WERI-Rb-1 (cell line): ENCODE measurements at regions not wholly inside any gene's neighbourhood (a gene's known extent, or its start where the extent isn't known, plus 50 kb on each side); places are given as distances from the start of the nearest gene placed in this dataset.

Experiments used
- DNase-seq: peaks from one replicate; pipeline ENCODE4 v3.0.0-alpha.2; 2020
- H3K27ac ChIP-seq: fragments of 250-450 bp; sonication (Bioruptor Pico); 2 replicates; pipeline ENCODE4 v1.5.1; 2020; ENCODE audit warnings: mild to moderate bottlenecking, moderate library complexity
- H3K27me3 ChIP-seq: fragments of 250-450 bp; sonication (Bioruptor Pico); 2 replicates; pipeline ENCODE4 v1.5.1; 2021; ENCODE audit warnings: mild to moderate bottlenecking, low read depth, moderate library complexity; ENCODE audit not compliant: insufficient read depth, severe bottlenecking
- H3K36me3 ChIP-seq: fragments of 250-450 bp; sonication (Bioruptor Pico); 2 replicates; pipeline ENCODE4 v1.5.1; 2020; ENCODE audit warnings: mild to moderate bottlenecking, moderate library complexity
- H3K4me3 ChIP-seq: 2 replicates; pipeline ENCODE4 v1.5.1; 2011; ENCODE audit warnings: low read depth, mild to moderate bottlenecking, control low read depth, low read length
- H3K9me3 ChIP-seq: fragments of 250-450 bp; sonication (Bioruptor Pico); 2 replicates; pipeline ENCODE4 v1.5.1; 2021; ENCODE audit warnings: mild to moderate bottlenecking, moderate library complexity; ENCODE audit not compliant: severe bottlenecking
- TF ChIP-seq, protein P1 (sequence below): IDR thresholded peaks from 2 replicates; pipeline ENCODE4 v1.5.1; 2011; ENCODE audit warnings: low read depth, mild to moderate bottlenecking, control low read depth, inconsistent platforms, low read length

DNA sequence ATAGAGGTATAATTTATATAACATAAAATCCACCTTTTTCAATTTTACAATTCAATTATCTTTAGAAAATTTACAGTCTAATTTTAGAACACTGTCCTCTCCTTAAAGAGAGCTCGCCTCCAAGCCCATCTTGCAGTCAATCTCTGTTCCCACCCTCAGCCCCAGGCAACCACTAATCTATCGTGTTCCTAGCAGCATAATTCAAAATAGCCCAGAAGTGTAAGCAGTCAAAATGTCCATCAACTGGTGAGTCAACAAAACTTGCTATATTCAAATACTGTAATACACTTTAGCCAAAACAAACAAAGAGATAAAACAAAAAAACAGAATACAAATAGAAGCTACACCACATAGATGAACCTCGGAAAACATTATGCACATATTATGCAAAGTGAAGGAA is 1006.8 kb upstream of the EEF2KMT start:
- DNase-seq, result no peak
- Histone ChIP-seq H3K9me3 (peaks cover 3% of the 10 kb centered on the region), H3K4me3 (no peak overlapping the region), H3K36me3 (no peaks in the 10 kb centered on the region), H3K27me3 (no peaks in the 10 kb centered on the region), H3K27ac (no peak overlapping the region)
- TF ChIP-seq, protein P1, sequence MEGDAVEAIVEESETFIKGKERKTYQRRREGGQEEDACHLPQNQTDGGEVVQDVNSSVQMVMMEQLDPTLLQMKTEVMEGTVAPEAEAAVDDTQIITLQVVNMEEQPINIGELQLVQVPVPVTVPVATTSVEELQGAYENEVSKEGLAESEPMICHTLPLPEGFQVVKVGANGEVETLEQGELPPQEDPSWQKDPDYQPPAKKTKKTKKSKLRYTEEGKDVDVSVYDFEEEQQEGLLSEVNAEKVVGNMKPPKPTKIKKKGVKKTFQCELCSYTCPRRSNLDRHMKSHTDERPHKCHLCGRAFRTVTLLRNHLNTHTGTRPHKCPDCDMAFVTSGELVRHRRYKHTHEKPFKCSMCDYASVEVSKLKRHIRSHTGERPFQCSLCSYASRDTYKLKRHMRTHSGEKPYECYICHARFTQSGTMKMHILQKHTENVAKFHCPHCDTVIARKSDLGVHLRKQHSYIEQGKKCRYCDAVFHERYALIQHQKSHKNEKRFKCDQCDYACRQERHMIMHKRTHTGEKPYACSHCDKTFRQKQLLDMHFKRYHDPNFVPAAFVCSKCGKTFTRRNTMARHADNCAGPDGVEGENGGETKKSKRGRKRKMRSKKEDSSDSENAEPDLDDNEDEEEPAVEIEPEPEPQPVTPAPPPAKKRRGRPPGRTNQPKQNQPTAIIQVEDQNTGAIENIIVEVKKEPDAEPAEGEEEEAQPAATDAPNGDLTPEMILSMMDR, result no peak

DNA sequence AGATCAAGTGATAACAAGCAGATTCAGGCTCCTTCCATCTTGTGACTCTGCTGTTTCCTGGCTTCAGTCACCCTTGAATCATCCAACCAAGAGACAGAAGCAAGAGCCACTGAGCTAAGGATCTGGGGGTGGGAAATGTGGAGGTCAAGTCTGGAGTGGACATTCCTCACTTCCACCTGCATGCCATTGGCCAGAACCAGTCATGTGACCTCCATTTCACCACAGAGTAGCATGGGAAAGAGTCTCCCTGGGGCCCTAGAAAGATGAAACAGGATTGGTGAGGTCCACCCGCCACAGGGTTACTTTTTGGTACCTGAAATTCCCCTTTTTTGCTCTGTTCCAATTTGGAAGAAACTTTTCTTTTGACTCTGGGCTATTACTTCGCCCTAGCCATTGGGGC is 1006.0 kb upstream of the EEF2KMT start:
- Histone ChIP-seq H3K27ac (no peak overlapping the region), H3K9me3 (peaks cover 3% of the 10 kb centered on the region), H3K27me3 (no peaks in the 10 kb centered on the region), H3K36me3 (no peaks in the 10 kb centered on the region), H3K4me3 (no peak overlapping the region)
- no peak for DNase-seq
- TF ChIP-seq, protein P1, result no peak

DNA sequence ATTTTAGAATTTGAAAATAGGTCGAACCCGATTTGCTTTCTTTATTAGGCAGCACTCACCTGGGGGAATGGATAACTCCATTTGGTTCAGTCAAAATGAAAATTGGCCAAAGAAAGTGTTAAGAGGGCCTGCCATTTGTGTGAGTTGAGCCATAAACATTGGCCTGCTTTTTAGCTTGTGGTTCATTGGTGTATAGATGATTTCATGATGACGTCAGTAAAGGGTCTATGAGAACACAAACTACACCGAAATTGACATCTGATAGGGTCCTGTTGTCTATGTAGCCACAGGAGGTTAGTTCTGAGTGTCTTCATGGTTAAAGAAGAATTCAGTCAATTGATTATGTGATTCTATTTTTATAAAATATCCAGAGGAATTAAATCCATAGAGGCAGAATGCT is 1001.5 kb upstream of the EEF2KMT start:
- H3K36me3 ChIP-seq, result no peaks in the 10 kb centered on the region
- no peaks in the 10 kb centered on the region for H3K27me3 ChIP-seq
- no peak for DNase-seq
- H3K9me3 ChIP-seq, result no peaks in the 10 kb centered on the region
- no peak overlapping the region for H3K27ac ChIP-seq
- H3K4me3 ChIP-seq, result no peak overlapping the region
- TF ChIP-seq, protein P1, result no peak

DNA sequence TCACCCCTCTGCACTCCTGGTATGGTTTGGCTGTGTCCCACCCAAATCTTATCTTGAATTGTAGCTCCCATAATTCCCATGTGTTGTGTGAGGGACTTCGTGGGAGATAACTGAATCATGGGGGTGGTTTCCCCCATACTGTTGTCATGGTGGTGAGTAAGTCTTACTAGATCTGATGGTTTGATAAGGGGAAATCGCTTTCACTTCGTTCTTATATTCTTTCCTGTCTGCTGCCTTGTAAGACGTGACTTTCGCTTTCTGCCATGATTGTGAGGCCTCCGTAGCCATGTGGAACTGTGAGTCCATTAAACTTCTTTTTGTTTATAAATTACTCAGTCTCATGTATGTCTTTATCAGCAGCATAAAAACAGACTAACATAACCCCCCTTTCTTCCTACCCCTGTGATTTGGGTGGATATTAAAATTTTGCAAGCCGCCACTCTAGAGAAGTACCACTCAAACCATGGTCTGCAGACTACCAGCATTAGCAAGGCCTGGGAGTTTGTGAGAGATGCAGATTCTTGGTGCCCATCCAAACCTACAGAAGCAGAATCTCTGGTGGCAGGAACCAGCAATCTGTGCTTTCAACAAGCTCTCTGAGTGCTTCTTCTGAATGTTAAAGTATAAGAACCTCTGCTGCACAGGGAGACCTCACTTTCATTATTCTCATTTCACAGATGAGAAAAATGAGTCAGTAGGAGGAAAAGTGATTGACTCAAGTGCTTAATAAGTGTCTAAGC is 999.5 kb upstream of the EEF2KMT start:
- Histone ChIP-seq H3K27ac (no peak overlapping the region), H3K27me3 (no peaks in the 10 kb centered on the region), H3K36me3 (no peaks in the 10 kb centered on the region), H3K4me3 (no peak overlapping the region), H3K9me3 (no peaks in the 10 kb centered on the region)
- no peak for DNase-seq
- TF ChIP-seq, protein P1, result no peak

DNA sequence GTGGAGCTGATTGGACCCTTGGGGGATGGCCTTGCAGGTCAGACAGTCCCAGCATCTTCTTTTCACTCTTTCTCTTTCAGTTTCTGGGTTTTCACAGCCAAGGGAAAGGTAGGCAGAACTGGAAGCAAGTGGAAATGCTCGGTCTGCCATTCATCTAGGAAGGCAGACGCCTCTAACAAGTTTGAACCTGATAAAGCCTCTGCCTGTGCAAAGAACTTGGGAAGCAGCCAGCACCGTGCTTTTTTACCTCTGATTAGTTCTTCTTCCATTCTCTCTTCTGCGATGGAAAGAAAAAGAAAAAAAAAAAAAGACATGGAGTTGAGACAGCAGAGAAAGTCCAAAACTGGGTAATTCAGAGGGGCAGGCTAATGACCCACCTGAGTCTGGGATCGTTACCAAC is 997.8 kb upstream of the EEF2KMT start:
- no peaks in the 10 kb centered on the region for H3K27me3 ChIP-seq
- no peak overlapping the region for H3K4me3 ChIP-seq
- H3K9me3 ChIP-seq, result no peaks in the 10 kb centered on the region
- no peaks in the 10 kb centered on the region for H3K36me3 ChIP-seq
- DNase-seq, result no peak
- TF ChIP-seq, protein P1, result no peak
- no peak overlapping the region for H3K27ac ChIP-seq

DNA sequence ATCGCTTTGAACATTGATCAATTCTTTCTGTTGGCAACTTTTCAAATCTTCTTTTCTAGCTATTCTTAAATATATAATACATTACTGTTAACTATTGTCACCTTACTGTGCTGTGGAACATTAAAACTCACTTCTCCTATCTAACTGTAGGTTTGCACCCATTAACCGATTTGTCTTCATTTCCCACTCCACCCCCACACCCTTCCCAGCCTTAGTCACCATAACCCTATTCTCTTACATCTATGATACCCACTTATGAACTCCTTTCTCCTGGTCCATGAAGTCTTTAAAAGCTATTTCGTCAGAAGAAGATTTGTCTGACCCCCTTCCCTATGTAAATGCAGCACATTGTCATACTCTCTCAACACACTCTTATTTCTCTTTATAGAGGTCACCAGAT is 993.4 kb upstream of the EEF2KMT start:
- DNase-seq, result no peak
- no peaks in the 10 kb centered on the region for H3K27me3 ChIP-seq
- no peaks in the 10 kb centered on the region for H3K9me3 ChIP-seq
- H3K27ac ChIP-seq, result no peak overlapping the region
- TF ChIP-seq, protein P1, result no peak
- H3K36me3 ChIP-seq, result no peaks in the 10 kb centered on the region
- no peak overlapping the region for H3K4me3 ChIP-seq
